Inflammatory macrophage (primary cell): ENCODE measurements at regions not wholly inside any gene's neighbourhood (a gene's known extent, or its start where the extent isn't known, plus 50 kb on each side); places are given as distances from the start of the nearest gene placed in this dataset.

ENCODE experiments used
- DNase-seq, 2 donors: peaks; one replicate each; pipeline ENCODE4 v3.0.0-alpha.2; 2020 to 2022

DNA sequence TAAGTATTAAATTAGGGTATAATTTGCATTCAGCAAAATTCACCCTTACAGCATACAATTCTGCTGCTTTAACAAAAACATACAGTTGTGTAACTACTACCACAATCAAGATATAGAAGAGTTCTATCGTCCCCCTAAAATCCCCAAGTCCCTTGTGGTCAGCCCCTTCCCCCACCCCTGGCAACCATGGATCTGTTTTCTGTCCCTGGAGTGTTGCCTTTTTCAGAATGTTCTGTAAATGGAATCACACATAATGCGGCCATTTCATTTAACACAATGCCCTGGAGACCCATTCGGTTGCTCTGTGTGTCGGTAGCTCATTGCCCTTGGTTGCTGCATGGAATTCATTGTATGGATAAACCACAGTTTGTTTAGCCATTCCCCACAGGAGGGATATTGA is 190.2 kb downstream of the IRX5 start:
- no peak for DNase-seq

GRCh38 chr16:55123652-55124051 is 193.0 kb downstream of the IRX5 start:
- no peak for DNase-seq

DNA sequence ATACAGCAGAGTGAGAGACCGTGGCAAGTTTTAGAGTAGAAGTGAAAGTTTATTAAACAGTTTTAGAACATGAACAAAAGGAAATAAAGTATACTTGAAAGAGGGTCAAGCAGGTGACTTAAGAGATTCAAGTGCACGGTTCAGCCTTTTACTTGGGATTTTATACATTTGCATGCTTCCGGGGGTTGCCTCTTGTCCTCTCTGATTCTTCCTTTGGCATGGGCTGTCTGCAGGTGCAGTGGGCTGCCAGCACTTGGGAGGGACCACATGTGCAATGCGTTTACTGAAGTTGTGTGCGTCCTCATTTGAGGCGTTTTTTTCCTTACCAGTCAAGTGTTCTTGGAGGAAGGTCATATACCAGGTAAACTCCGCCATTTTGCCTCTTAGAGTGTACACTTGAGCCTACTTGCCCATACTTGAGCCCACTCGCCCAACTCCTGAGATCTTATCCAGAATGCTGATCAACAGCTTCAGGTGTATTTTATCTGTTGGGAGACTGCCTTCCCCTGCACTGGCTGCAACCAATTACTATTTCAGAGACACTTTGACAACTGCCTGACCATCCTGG is 195.2 kb downstream of the IRX5 start:
- no peak for DNase-seq

- DNase-seq, result no peak
These were observed 195.8 kb downstream of the IRX5 start for GRCh38 chr16:55126456-55126855.

DNA sequence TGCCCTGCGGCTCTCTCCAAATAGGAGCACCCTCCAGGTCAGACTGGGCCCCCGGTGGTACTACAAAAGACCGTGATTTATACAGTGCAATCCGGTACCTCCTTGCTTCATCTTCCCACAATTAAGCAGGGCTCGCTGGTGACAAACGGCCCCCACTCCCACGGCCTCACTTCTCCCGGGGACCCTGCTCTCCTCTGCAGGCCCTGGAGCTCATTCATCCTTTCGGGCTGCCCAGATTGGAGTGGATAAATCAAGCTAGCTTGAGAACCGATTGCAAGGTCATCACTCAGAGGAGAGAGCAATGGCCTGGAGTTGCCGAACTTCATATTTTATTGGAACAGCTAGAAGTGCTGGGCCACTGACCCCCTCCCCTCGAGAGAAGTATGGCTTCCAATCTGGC is 193.5 kb upstream of the IRX6 start:
- no peak for DNase-seq

DNA sequence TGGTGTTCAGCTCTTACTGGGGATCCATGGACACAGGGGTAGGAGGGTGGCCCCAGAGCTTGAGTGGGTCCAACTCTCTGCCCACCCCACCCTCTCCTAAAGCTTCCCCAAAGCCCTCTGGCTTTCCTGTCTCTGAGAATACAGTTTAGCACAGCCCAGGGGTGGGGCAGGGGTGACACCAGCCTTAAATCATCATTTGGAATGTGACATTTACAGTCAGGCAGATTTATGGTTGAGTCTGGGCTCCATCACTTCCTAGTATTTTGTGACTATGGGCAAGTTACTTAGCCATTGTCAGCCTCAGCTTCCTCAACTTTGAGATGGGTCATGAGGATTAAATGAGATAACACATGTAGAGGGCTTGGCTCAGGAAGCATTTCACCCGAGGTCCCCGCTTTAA is 193.1 kb upstream of the IRX6 start:
- DNase-seq, result no peak

DNA sequence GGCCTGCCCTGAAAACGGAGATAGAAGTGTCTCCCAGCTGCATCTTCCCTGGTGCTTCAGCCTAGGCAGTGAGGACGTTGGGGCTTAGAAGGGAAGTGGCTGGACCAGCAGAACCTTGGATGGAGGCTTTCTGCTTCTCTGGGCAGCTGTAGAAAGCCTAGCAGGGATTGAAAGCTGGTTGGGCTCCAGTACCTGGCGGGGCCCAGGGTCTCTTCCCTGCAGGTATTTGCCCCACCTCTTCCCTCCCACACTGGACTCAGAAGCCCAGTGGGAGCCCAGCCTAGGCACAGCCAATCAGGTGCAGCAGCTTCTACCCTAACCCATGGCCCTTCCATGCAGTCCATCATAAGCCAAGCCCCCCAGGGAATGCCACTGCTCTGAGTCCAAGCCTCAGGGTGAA is 190.3 kb upstream of the IRX6 start:
- no peak for DNase-seq

GRCh38 chr16:55136356-55137150 is 187.4 kb upstream of the IRX6 start:
- DNase-seq, result no peak

- DNase-seq, result no peak
These were observed 185.7 kb upstream of the IRX6 start for GRCh38 chr16:55138298-55138697.

DNA sequence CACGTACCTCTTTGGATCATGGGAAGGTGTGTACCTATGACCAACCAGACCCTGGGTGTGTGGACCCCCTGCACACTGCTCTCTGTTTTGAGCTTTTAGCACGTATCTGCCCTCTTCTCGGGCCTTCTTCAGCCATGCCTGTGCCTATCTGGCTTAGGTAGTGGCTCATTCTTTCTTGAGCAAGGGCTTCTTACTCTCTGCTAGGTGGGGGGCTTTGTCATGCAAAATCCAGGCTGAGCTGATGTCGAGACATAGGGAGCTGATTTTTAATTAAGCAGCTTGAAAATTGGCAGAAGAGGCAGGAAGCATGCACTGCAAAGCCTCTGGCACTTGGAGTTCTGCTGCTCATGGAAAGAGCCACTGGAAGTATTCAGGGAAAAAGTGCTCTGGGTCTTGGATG is 181.6 kb upstream of the IRX6 start:
- no peak for DNase-seq

GRCh38 chr16:55144651-55145050 is 179.4 kb upstream of the IRX6 start:
- no peak for DNase-seq

DNA sequence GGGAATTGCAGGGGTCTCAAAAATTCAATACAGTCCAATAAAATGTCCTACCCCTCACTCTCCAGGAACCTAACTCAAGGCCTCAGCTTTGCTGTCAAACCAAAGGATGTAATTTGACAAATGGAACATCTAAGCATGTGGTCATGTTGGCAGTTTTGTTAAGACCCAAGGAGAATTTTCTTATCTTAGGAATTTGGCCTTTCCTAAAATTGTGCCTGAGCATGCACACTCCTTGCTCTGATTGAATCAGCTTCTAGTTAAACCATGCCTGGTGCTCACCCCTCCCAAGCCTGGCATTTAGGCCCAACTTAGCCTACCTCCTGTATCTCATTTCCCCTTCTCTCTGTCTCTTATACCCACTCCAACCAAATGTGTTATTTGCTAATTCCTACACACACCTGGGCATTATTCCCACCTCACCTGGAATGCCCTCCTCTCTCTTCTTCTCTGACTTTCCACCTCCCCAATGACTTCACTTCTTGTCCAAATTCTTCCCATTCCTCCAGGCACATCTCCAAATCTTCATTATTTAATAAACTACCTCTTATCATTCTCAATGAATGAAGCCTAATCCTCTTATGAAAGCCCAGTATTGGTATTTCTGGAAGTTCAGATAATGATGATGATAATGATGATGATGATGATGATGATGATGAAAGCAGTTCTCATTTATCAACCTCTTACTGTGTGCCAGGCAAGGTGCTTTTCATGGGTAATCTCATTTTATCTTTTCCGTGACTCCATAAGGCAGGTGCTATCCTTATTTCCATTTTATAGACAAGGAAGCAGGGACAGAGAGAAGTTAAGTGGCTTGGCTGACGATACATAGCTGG is 178.0 kb upstream of the IRX6 start:
- DNase-seq, result no peak

DNA sequence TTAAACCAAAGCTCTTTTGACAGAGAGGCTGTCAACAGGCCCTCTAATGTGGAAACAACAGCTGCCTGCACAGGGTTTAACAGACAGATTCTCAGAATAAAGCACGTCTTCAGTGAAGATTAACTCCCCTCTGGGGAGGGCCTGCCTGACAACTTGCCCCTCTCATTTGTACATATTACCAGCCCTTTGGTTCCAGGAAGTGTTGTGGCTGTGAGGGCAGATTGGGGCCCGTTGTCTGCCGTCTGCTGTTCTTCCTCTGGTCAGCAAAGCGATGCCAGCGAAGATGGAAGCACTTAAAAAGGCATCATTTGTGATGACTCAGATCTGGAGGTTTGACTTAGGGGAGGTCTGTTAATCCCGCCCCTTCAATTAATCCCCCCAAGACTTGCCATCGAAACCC is 177.0 kb upstream of the IRX6 start:
- no peak for DNase-seq

DNA sequence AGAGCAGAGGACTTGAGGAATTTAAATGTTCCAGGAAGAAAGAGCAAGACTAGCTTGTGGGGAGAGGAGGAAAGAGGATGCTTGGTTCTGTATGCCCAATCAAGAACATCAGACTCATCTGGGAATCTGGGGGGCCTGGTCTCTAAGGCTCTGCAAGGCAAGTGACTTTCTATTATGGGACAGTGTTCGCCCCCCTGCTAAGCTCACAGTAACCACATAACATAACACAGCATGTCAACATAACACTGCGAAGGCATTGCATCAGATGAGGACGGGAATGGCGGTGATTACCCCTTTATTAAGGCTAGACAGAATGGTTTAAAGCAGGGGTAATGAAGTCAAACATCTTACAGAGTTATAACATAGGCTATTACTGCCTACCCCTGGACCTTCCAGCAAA is 176.6 kb upstream of the IRX6 start:
- no peak for DNase-seq

DNA sequence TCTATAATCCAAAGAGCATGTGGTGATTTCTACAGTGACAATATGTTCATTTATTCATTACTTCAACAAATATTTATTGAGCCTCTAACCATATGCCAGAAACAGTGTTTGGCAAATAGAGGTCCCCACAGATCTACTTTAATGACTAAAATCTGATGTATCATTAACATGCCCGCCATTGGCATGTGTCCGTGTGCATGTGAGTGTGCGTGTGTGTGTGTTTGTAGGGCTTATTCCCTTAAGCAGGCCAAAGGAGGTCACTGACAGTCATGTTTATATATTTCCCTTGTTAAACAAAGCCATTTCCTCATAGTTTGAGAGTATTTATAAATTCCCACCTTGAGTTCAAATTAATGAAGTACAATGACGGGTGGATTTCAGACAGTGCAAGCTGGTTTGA is 174.4 kb upstream of the IRX6 start:
- no peak for DNase-seq

- DNase-seq, result no peak
These were observed 172.3 kb upstream of the IRX6 start for GRCh38 chr16:55151561-55152305.

DNA sequence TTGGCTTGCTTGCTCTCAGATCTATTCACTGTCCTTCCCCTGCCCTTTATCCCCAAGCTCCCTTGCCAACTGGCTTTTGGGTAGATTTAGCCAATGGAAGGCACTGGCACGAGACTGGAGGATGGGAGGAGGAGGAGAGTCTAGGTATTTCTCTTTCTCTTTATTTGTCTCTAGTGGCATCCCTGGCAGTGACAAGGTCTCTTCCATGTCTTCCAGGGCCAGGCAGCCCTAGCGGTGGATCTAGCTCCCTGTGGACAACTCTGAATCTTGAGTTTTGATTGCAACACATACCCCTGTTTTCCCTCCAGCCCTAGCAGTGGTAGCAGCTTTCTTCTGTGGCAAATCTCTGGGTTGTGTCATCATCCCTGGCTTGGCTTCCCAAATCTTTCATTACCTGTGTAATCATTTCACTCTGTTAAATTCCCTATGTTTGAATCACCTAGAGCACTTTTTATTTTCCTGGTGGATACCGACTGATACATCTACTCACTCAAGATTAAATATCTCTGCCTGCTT is 171.1 kb upstream of the IRX6 start:
- DNase-seq, result no peak

DNA sequence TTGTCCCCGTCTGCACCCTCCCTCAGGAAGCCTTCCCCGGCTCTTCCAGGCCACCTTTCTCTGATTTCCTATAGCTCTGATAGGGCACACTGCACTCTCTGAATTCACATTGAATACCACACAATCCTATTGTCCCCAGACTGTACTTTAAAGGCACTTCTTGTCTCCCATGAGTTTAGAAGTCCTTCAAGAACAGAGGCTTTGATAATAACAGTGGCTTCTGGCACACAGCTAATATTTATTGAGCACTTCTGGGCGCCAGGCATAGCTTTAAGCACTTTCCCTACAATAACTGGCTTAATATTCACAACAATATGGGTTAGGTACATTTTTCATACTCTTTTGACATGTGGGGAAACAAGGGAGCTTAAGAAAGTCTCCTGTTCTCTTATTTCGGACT is 169.7 kb upstream of the IRX6 start:
- no peak for DNase-seq

DNA sequence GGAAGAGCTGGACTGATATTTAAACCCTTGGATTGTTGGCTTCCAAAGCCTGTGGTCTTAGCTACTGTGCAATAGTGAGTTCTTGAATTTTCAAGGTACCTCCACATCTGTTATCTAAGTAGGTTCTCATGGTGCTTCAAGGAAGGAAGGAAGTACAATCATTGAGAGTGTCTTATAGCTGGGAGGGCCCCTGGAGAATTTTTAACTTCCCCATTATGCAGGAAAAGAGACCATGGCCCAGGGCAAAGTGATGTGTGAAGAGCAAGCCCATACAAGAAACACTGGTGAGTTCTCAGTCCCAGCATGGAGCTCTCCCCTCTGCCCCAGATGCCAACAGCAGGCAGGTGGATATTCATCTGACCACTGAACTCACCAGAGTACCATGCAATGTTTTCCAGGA is 169.0 kb upstream of the IRX6 start:
- DNase-seq, result no peak

DNA sequence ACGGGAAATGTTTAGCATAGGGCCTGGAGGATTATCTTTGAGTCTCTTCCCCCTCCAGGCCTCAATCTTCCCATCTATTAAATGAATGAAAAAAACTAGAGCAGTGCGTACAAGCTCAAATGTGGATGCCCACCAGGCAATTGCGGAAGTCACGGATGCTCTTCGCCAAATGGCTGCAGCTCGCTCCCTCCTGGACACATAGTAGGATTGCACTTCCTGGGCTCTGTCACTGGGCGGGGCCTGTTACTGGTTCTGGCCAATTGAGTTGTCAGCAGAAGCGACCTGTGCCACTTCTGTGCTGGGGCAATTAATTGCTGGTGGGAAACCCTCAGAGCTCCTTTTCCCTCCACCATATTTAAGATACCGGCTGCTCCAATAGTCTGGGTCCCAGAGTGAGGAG is 168.2 kb upstream of the IRX6 start:
- DNase-seq, result no peak

DNA sequence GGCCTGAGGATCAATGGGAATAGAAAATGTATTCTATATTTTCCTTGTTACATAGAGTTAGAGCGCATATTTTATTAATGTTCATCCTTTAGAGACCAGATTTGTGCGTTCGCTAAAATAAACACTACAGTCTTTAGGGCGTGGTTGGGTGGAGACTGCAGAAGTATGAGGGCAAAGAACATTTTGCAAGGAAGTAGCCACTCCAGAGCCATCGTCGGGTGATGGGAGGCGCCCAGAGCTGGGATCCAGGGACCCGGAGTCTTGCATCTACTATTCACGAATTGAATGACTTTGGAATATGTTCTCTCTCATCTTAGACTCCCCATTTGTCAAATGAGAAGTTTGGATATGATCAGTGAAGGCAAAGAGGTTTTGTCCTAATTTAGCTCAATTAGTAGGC is 154.2 kb upstream of the IRX6 start:
- DNase-seq, result no peak

DNA sequence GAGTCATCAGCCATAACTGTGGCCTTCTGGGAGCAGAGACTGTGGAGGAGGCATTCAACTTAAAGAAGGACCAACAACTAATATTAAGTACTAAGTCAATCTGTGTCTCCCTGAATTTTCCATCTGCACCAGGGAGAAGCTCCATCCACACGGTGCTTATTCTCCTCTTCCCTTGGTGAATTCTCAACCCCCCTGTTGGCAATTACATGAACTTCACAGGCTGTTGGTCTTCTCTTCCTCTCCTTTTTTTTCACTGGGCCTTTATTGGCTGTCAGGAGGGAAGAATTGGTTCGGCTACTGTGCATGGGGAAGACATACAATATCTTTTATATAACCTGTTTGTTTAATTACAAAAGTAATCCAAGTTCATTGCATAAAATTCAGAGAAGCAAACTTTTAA is 152.8 kb upstream of the IRX6 start:
- DNase-seq, result no peak

GRCh38 chr16:55175389-55175788 is 148.6 kb upstream of the IRX6 start:
- no peak for DNase-seq
